ENCODE measurements at regions not wholly inside any gene's neighbourhood (a gene's known extent, or its start where the extent isn't known, plus 50 kb on each side); places are given as distances from the start of the nearest gene placed in this dataset.

DNA sequence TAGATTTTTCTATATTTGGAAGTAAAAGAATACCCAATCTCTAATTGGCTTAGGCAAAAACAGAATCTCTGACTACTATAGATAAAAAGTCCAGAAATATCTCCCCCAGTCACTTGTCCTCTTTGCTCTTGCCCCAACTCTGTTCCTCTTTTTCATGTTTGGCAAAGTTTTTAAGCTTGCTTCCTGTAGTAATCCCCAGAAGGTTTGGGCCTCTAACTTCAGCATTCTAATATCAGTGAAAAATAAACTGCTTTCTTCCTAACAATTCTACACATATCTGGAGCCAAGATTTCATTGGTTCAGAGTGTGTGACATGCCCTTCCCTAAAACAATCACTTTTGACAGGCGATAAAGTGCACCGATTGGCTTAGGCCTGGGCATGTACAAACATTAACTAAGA is 1680.3 kb downstream of the MAT2B start:
- TF ChIP-seq CTCF (IDR thresholded peaks at IDR 0.05) = no peak
- no peak for TF ChIP-seq POLR2A (IDR thresholded peaks at IDR 0.05)
